ENCODE measurements at regions not wholly inside any gene's neighbourhood (a gene's known extent, or its start where the extent isn't known, plus 50 kb on each side); places are given as distances from the start of the nearest gene placed in this dataset.

- no peak for DNase-seq (ENCODE audit: low read depth in 3 of 3)
Observed at GRCh38 chr10:128465697-128466096, 339.5 kb upstream of the MKI67 start.

GRCh38 chr10:128466831-128467371, 340.7 kb upstream of the MKI67 start:
- DNase-seq (ENCODE audit: low read depth in 3 of 3): no peak

GRCh38 chr10:128468462-128468861, 342.2 kb upstream of the MKI67 start:
- DNase-seq (ENCODE audit: low read depth in 3 of 3): no peak

- no peak for DNase-seq (ENCODE audit: low read depth in 3 of 3)
Observed at GRCh38 chr10:128469515-128469914, 343.3 kb upstream of the MKI67 start.

GRCh38 chr10:128470321-128470965, 344.2 kb upstream of the MKI67 start:
- no peak for DNase-seq (ENCODE audit: low read depth in 3 of 3)

GRCh38 chr10:128471151-128471550, 344.9 kb upstream of the MKI67 start:
- DNase-seq (ENCODE audit: low read depth in 3 of 3): no peak

- no peak for DNase-seq (ENCODE audit: low read depth in 3 of 3)
Observed at GRCh38 chr10:128472196-128472595, 346.0 kb upstream of the MKI67 start.

GRCh38 chr10:128473396-128473795, 347.2 kb upstream of the MKI67 start:
- DNase-seq (ENCODE audit: low read depth in 3 of 3): no peak

- no peak for DNase-seq (ENCODE audit: low read depth in 3 of 3)
Observed at GRCh38 chr10:128473911-128474310, 347.7 kb upstream of the MKI67 start.

- no peak for DNase-seq (ENCODE audit: low read depth in 3 of 3)
Observed at GRCh38 chr10:128474571-128474970, 348.3 kb upstream of the MKI67 start.

GRCh38 chr10:128475686-128476367, 349.6 kb upstream of the MKI67 start:
- no peak for DNase-seq (ENCODE audit: low read depth in 3 of 3)

- no peak for DNase-seq (ENCODE audit: low read depth in 3 of 3)
Observed at GRCh38 chr10:128476368-128476725, 350.1 kb upstream of the MKI67 start.

GRCh38 chr10:128476845-128477244, 350.6 kb upstream of the MKI67 start:
- no peak for DNase-seq (ENCODE audit: low read depth in 3 of 3)

GRCh38 chr10:128480601-128481000, 354.4 kb upstream of the MKI67 start:
- DNase-seq (ENCODE audit: low read depth in 3 of 3): no peak

- DNase-seq (ENCODE audit: low read depth in 3 of 3): no peak
Observed at GRCh38 chr10:128481152-128481840, 355.1 kb upstream of the MKI67 start.

- no peak for DNase-seq (ENCODE audit: low read depth in 3 of 3)
Observed at GRCh38 chr10:128482052-128482451, 355.8 kb upstream of the MKI67 start.

GRCh38 chr10:128483216-128483615, 357.0 kb upstream of the MKI67 start:
- no peak for DNase-seq (ENCODE audit: low read depth in 3 of 3)

GRCh38 chr10:128484041-128484440, 357.8 kb upstream of the MKI67 start:
- no peak for DNase-seq (ENCODE audit: low read depth in 3 of 3)

- no peak for DNase-seq (ENCODE audit: low read depth in 3 of 3)
Observed at GRCh38 chr10:128485701-128486235, 359.5 kb upstream of the MKI67 start.

GRCh38 chr10:128487517-128487916, 361.3 kb upstream of the MKI67 start:
- no peak for DNase-seq (ENCODE audit: low read depth in 3 of 3)

- DNase-seq (ENCODE audit: low read depth in 3 of 3): no peak
Observed at GRCh38 chr10:128489324-128490247, 363.4 kb upstream of the MKI67 start.
